ENCODE measurements at regions not wholly inside any gene's neighbourhood (a gene's known extent, or its start where the extent isn't known, plus 50 kb on each side); places are given as distances from the start of the nearest gene placed in this dataset.

GRCh38 chr12:116448165-116448739, 110.9 kb upstream of the MAP1LC3B2 start:
- TF ChIP-seq RBAK (tag by site-specific recombination; IDR thresholded peaks at IDR 0.05) (no peak), ZNF132 (tag by site-specific recombination; IDR thresholded peaks at IDR 0.05; ENCODE audit: borderline replicate concordance) (no peak), KLF17 (tag by site-specific recombination; IDR thresholded peaks at IDR 0.05) (no peak), ZNF302 (tag by site-specific recombination; IDR thresholded peaks at IDR 0.05; ENCODE audit: low read depth) (no peak), BCL11B (tag by site-specific recombination; IDR thresholded peaks at IDR 0.05; ENCODE audit: low read depth) (no peak), PBX3 (CRISPR knock-in tag; IDR thresholded peaks at IDR 0.05) (no peak), PRDM4 (tag by site-specific recombination; IDR thresholded peaks at IDR 0.05) (no peak)
